OCI-LY1 (cell line): ENCODE measurements at regions not wholly inside any gene's neighbourhood (a gene's known extent, or its start where the extent isn't known, plus 50 kb on each side); places are given as distances from the start of the nearest gene placed in this dataset.

ENCODE experiments used
- H2AFZ ChIP-seq: fragments of 200-600 bp; sonication (generic), shearing (Covaris generic); 2 replicates; pipeline ENCODE4 v1.6.0; 2014; ENCODE audit warnings: antibody characterized with exemption, mild to moderate bottlenecking, low read length
- H3F3A ChIP-seq: fragments of 200-600 bp; sonication (generic), shearing (Covaris generic); 2 replicates; pipeline ENCODE4 v1.6.0; 2014; ENCODE audit warnings: mild to moderate bottlenecking, antibody characterized with exemption, low read length, moderate library complexity; ENCODE audit not compliant: insufficient read depth
- H3K27ac ChIP-seq: fragments of 200-600 bp; sonication (generic); 2 replicates; pipeline ENCODE4 v1.5.1; 2014; ENCODE audit warnings: low read length, mixed run types, mild to moderate bottlenecking, low read depth; ENCODE audit not compliant: poor library complexity, severe bottlenecking
- H3K27me3 ChIP-seq: fragments of 200-600 bp; sonication (generic); 2 replicates; pipeline ENCODE4 v1.6.0; 2014; ENCODE audit warnings: antibody characterized with exemption, mild to moderate bottlenecking, low read length, moderate library complexity; ENCODE audit not compliant: insufficient read depth
- H3K36me3 ChIP-seq: fragments of 200-600 bp; sonication (generic); 2 replicates; pipeline ENCODE4 v1.6.1; 2014; ENCODE audit warnings: mild to moderate bottlenecking, antibody characterized with exemption, low read length, moderate library complexity, mixed read lengths; ENCODE audit not compliant: insufficient read depth
- H3K4me1 ChIP-seq: fragments of 200-600 bp; sonication (generic); 2 replicates; pipeline ENCODE4 v1.5.1; 2014; ENCODE audit warnings: mild to moderate bottlenecking, low read length, moderate library complexity; ENCODE audit not compliant: insufficient read depth, severe bottlenecking
- H3K4me2 ChIP-seq: fragments of 200-600 bp; sonication (generic), shearing (Covaris generic); 2 replicates; pipeline ENCODE4 v1.6.1; 2014; ENCODE audit warnings: low read length
- H3K4me3 ChIP-seq: fragments of 200-600 bp; sonication (generic); 2 replicates; pipeline ENCODE4 v1.5.1; 2014; ENCODE audit warnings: low read length, low read depth, mild to moderate bottlenecking, mixed read lengths; ENCODE audit not compliant: poor library complexity, severe bottlenecking
- H3K79me2 ChIP-seq: fragments of 200-600 bp; shearing (Covaris generic); 2 replicates; pipeline ENCODE4 v1.6.1; 2016; ENCODE audit warnings: mixed run types, low read length, mixed read lengths; ENCODE audit not compliant: insufficient read depth
- H3K9ac ChIP-seq: fragments of 200-600 bp; sonication (generic), shearing (Covaris generic); 2 replicates; pipeline ENCODE4 v1.6.1; 2014; ENCODE audit warnings: mild to moderate bottlenecking, low read length, mixed read lengths
- H3K9me2 ChIP-seq: fragments of 200-600 bp; sonication (generic), shearing (Covaris generic); 2 replicates; pipeline ENCODE4 v1.6.1; 2014; ENCODE audit warnings: low read depth, mild to moderate bottlenecking, low read length, mixed read lengths
- H3K9me3 ChIP-seq: fragments of 200-600 bp; shearing (Covaris generic); 2 replicates; pipeline ENCODE4 v1.6.1; 2014; ENCODE audit warnings: low read length, mixed read lengths
- H4K20me1 ChIP-seq: fragments of 200-600 bp; sonication (generic), shearing (Covaris generic); 2 replicates; pipeline ENCODE4 v1.6.0; 2016; ENCODE audit warnings: mild to moderate bottlenecking, low read length; ENCODE audit not compliant: insufficient read depth
- CTCF ChIP-seq: fragments of 200-600 bp; sonication (generic), shearing (Covaris generic); IDR thresholded peaks from 2 replicates; pipeline ENCODE4 v1.5.1; 2017; ENCODE audit warnings: mild to moderate bottlenecking, antibody characterized with exemption, low read length, moderate library complexity, mixed read lengths
- EZH2 ChIP-seq: fragments of 200-600 bp; sonication (generic), shearing (Covaris generic); IDR thresholded peaks from 2 replicates; pipeline ENCODE4 v1.8.0; 2017; ENCODE audit warnings: borderline replicate concordance, mixed run types, mild to moderate bottlenecking, antibody characterized with exemption, low read length, moderate library complexity, mixed read lengths

GRCh38 chr2:103364177-103364576 lies 602.3 kb downstream of the TMEM182 start:
- Histone ChIP-seq H3K4me1 (no peaks in the 10 kb centered on the region), H3K36me3 (no peaks in the 10 kb centered on the region), H3K27me3 (no peaks in the 10 kb centered on the region), H3K27ac (no peak overlapping the region), H4K20me1 (no peaks in the 10 kb centered on the region), H3K9ac (no peak overlapping the region), H3K9me2 (no peaks in the 10 kb centered on the region), H3K79me2 (no peaks in the 10 kb centered on the region), H2AFZ (no peak overlapping the region), H3K4me3 (no peak overlapping the region), H3K4me2 (no peak overlapping the region), H3K9me3 (no peaks in the 10 kb centered on the region), H3F3A (no peaks in the 10 kb centered on the region)
- no peak for TF ChIP-seq CTCF
- TF ChIP-seq EZH2, result no peak

GRCh38 chr2:103365071-103365470 lies 603.2 kb downstream of the TMEM182 start:
- H4K20me1 ChIP-seq, result no peaks in the 10 kb centered on the region
- H3K9me3 ChIP-seq, result no peaks in the 10 kb centered on the region
- TF ChIP-seq EZH2 (no peak), CTCF (no peak)
- H3K9ac ChIP-seq, result no peak overlapping the region
- H3K4me3 ChIP-seq, result no peak overlapping the region
- H3K27ac ChIP-seq, result no peak overlapping the region
- no peaks in the 10 kb centered on the region for H3K27me3 ChIP-seq
- no peaks in the 10 kb centered on the region for H3K9me2 ChIP-seq
- no peaks in the 10 kb centered on the region for H3K36me3 ChIP-seq
- H3K4me2 ChIP-seq, result no peak overlapping the region
- H3K79me2 ChIP-seq, result no peaks in the 10 kb centered on the region
- H3K4me1 ChIP-seq, result no peaks in the 10 kb centered on the region
- no peaks in the 10 kb centered on the region for H3F3A ChIP-seq
- no peak overlapping the region for H2AFZ ChIP-seq

- no peak overlapping the region for H3K9ac ChIP-seq
- H3K4me2 ChIP-seq, result no peak overlapping the region
- no peaks in the 10 kb centered on the region for H3F3A ChIP-seq
- H3K9me2 ChIP-seq, result no peaks in the 10 kb centered on the region
- no peak overlapping the region for H3K4me3 ChIP-seq
- no peaks in the 10 kb centered on the region for H3K27me3 ChIP-seq
- H2AFZ ChIP-seq, result no peak overlapping the region
- no peaks in the 10 kb centered on the region for H3K79me2 ChIP-seq
- no peaks in the 10 kb centered on the region for H4K20me1 ChIP-seq
- H3K27ac ChIP-seq, result no peak overlapping the region
- no peaks in the 10 kb centered on the region for H3K9me3 ChIP-seq
- H3K4me1 ChIP-seq, result no peaks in the 10 kb centered on the region
- TF ChIP-seq CTCF (no peak), EZH2 (no peak)
- H3K36me3 ChIP-seq, result no peaks in the 10 kb centered on the region
Measured at GRCh38 chr2:103367877-103368276, 606.0 kb downstream of the TMEM182 start.
